ENCODE measurements at regions not wholly inside any gene's neighbourhood (a gene's known extent, or its start where the extent isn't known, plus 50 kb on each side); places are given as distances from the start of the nearest gene placed in this dataset.

GRCh38 chr6:21800948-21801438 is 207.4 kb downstream of the SOX4 start (continued):
- TF ChIP-seq CTCF (IDR thresholded peaks at IDR 0.05; ENCODE audit: low read depth, low read length, missing input control) (no peak), SP1 (IDR thresholded peaks at IDR 0.05) (no peak)

- Histone ChIP-seq H3K4me3 (ENCODE audit: low read depth in 1 of 3, low read length in 3 of 3) (no peak overlapping the region), H3K36me3 (ENCODE audit: control insufficient read depth in 4 of 4, insufficient read depth in 3 of 4, low read depth in 1 of 4, low read length in 3 of 4) (no peaks in the 10 kb centered on the region), H3K9ac (ENCODE audit: low read depth in 1 of 2, low read length in 2 of 2) (no peak overlapping the region), H3K9me3 (ENCODE audit: control insufficient read depth in 4 of 4, low read length in 3 of 4) (no peaks in the 10 kb centered on the region), H3K4me1 (ENCODE audit: control insufficient read depth in 4 of 4, insufficient read depth in 4 of 4, low read length in 3 of 4) (no peaks in the 10 kb centered on the region), H3K27me3 (ENCODE audit: control insufficient read depth in 4 of 4, insufficient read depth in 4 of 4, low read length in 3 of 4) (no peaks in the 10 kb centered on the region), H3K27ac (ENCODE audit: low read depth in 1 of 2, low read length in 2 of 2) (no peak overlapping the region)
- WGBS, result 55% methylated on average over 1 of the region's 1 CpG
- TF ChIP-seq TAF1 (conservative IDR thresholded peaks at IDR 0.05) (no peak), SP1 (IDR thresholded peaks at IDR 0.05) (no peak), RAD21 (IDR thresholded peaks at IDR 0.05) (no peak), REST (IDR thresholded peaks at IDR 0.05) (no peak), FOXA1 (IDR thresholded peaks at IDR 0.05) (no peak), ZBTB33 (IDR thresholded peaks at IDR 0.05) (no peak), MAX (IDR thresholded peaks at IDR 0.05) (no peak)
- DNase-seq (ENCODE audit: low spot score), result no peak
Observed at GRCh38 chr6:21801446-21802174, 208.1 kb downstream of the SOX4 start.

GRCh38 chr6:21802175-21802822 is 208.7 kb downstream of the SOX4 start:
- H3K27ac ChIP-seq (ENCODE audit: low read depth in 1 of 2, low read length in 2 of 2), result no peak overlapping the region

More at GRCh38 chr6:21802175-21802822, 208.7 kb downstream of the SOX4 start:
- Histone ChIP-seq H3K27me3 (ENCODE audit: control insufficient read depth in 4 of 4, insufficient read depth in 4 of 4, low read length in 3 of 4) (no peaks in the 10 kb centered on the region), H3K36me3 (ENCODE audit: control insufficient read depth in 4 of 4, insufficient read depth in 3 of 4, low read depth in 1 of 4, low read length in 3 of 4) (no peaks in the 10 kb centered on the region), H3K9me3 (ENCODE audit: control insufficient read depth in 4 of 4, low read length in 3 of 4) (no peaks in the 10 kb centered on the region), H3K4me1 (ENCODE audit: control insufficient read depth in 4 of 4, insufficient read depth in 4 of 4, low read length in 3 of 4) (no peaks in the 10 kb centered on the region), H3K4me3 (ENCODE audit: low read depth in 1 of 3, low read length in 3 of 3) (no peak overlapping the region), H3K9ac (ENCODE audit: low read depth in 1 of 2, low read length in 2 of 2) (no peak overlapping the region)
- 82% methylated on average over 2 of the region's 2 CpGs for WGBS
- no peak for DNase-seq (ENCODE audit: low spot score)
- TF ChIP-seq RAD21 (IDR thresholded peaks at IDR 0.05) (no peak), HNF4G (IDR thresholded peaks at IDR 0.05) (no peak), CTCF (IDR thresholded peaks at IDR 0.05; ENCODE audit: low read depth, low read length, missing input control) (no peak), MAX (IDR thresholded peaks at IDR 0.05) (no peak), REST (IDR thresholded peaks at IDR 0.05) (no peak), SP1 (IDR thresholded peaks at IDR 0.05) (no peak), RXRA (IDR thresholded peaks at IDR 0.05) (no peak)
